ENCODE measurements at regions not wholly inside any gene's neighbourhood (a gene's known extent, or its start where the extent isn't known, plus 50 kb on each side); places are given as distances from the start of the nearest gene placed in this dataset.

- dilution Hi-C loops (cut with MboI; ENCODE audit: extremely low pct_ligation_motif_present, low sequenced_read_pairs): no loop called here
- H3K9ac ChIP-seq (ENCODE audit: control insufficient read depth, extremely low read depth, insufficient read depth, low read length): no peak overlapping the region
- H3K36me3 ChIP-seq (ENCODE audit: control insufficient read depth in 2 of 2, extremely low read depth in 1 of 2, insufficient read depth in 2 of 2, low read length in 2 of 2): no peaks in the 10 kb centered on the region
- H3K9me3 ChIP-seq (ENCODE audit: control insufficient read depth, low read depth, low read length): peaks cover 2% of the 10 kb centered on the region
- H3K9me1 ChIP-seq (ENCODE audit: control insufficient read depth, extremely low read depth, insufficient read depth, low read length): no peaks in the 10 kb centered on the region
- H3K4me3 ChIP-seq (ENCODE audit: control insufficient read depth in 2 of 3, extremely low read depth in 1 of 3, insufficient read depth in 2 of 3, low read depth in 1 of 3, low read length in 3 of 3): no peak overlapping the region
- H3K4me1 ChIP-seq (ENCODE audit: control insufficient read depth, extremely low read depth, insufficient read depth, low read length): no peaks in the 10 kb centered on the region
- FAIRE-seq: no peak
- no peaks in the 10 kb centered on the region for H3K27me3 ChIP-seq (ENCODE audit: control insufficient read depth, extremely low read depth, insufficient read depth, low read length)
- H4K20me1 ChIP-seq (ENCODE audit: control insufficient read depth, extremely low read depth, insufficient read depth, low read length): no peaks in the 10 kb centered on the region
- H3K27ac ChIP-seq (ENCODE audit: control insufficient read depth, insufficient read depth, low read length): no peak overlapping the region
- H3K79me2 ChIP-seq (ENCODE audit: control insufficient read depth, insufficient read depth, low read length): no peaks in the 10 kb centered on the region
- no peak overlapping the region for H2AFZ ChIP-seq (ENCODE audit: control insufficient read depth, low read length)
- H3K4me2 ChIP-seq (ENCODE audit: control insufficient read depth, extremely low read depth, insufficient read depth, low read depth, low read length): no peak overlapping the region
- no peak for DNase-seq (ENCODE audit: low read depth, low spot score)
- TF ChIP-seq CTCF (optimal IDR thresholded peaks at IDR 0.05 in 1 of 3, IDR thresholded peaks at IDR 0.05 in 1 of 3, conservative IDR thresholded peaks at IDR 0.05 in 1 of 3; ENCODE audit: extremely low read depth in 1 of 3, insufficient read depth in 2 of 3, low read length in 3 of 3): no peak
- TF ChIP-seq EZH2 (IDR thresholded peaks at IDR 0.05; ENCODE audit: low read length): no peak
Measured at GRCh38 chr2:224190936-224191270, 151.8 kb upstream of the SERPINE2 start.

GRCh38 chr2:224190234-224190935, 151.3 kb upstream of the SERPINE2 start:
- Histone ChIP-seq H3K4me3 (ENCODE audit: control insufficient read depth in 2 of 3, extremely low read depth in 1 of 3, insufficient read depth in 2 of 3, low read depth in 1 of 3, low read length in 3 of 3) (no peak overlapping the region), H4K20me1 (ENCODE audit: control insufficient read depth, extremely low read depth, insufficient read depth, low read length) (no peaks in the 10 kb centered on the region), H2AFZ (ENCODE audit: control insufficient read depth, low read length) (no peak overlapping the region), H3K36me3 (ENCODE audit: control insufficient read depth in 2 of 2, extremely low read depth in 1 of 2, insufficient read depth in 2 of 2, low read length in 2 of 2) (no peaks in the 10 kb centered on the region), H3K79me2 (ENCODE audit: control insufficient read depth, insufficient read depth, low read length) (no peaks in the 10 kb centered on the region), H3K4me2 (ENCODE audit: control insufficient read depth, extremely low read depth, insufficient read depth, low read depth, low read length) (no peak overlapping the region), H3K9me3 (ENCODE audit: control insufficient read depth, low read depth, low read length) (peaks cover 2% of the 10 kb centered on the region), H3K9ac (ENCODE audit: control insufficient read depth, extremely low read depth, insufficient read depth, low read length) (no peak overlapping the region), H3K4me1 (ENCODE audit: control insufficient read depth, extremely low read depth, insufficient read depth, low read length) (no peaks in the 10 kb centered on the region), H3K27me3 (ENCODE audit: control insufficient read depth, extremely low read depth, insufficient read depth, low read length) (no peaks in the 10 kb centered on the region), H3K27ac (ENCODE audit: control insufficient read depth, insufficient read depth, low read length) (no peak overlapping the region), H3K9me1 (ENCODE audit: control insufficient read depth, extremely low read depth, insufficient read depth, low read length) (no peaks in the 10 kb centered on the region)
- dilution Hi-C loops (cut with MboI; ENCODE audit: extremely low pct_ligation_motif_present, low sequenced_read_pairs): no loop called here
- TF ChIP-seq EZH2 (IDR thresholded peaks at IDR 0.05; ENCODE audit: low read length) (no peak), CTCF (optimal IDR thresholded peaks at IDR 0.05 in 1 of 3, IDR thresholded peaks at IDR 0.05 in 1 of 3, conservative IDR thresholded peaks at IDR 0.05 in 1 of 3; ENCODE audit: extremely low read depth in 1 of 3, insufficient read depth in 2 of 3, low read length in 3 of 3) (no peak)
- no peak for DNase-seq (ENCODE audit: low read depth, low spot score)
- no peak for FAIRE-seq
